Skeletal muscle tissue (tissue), 3 donors: ENCODE measurements at regions not wholly inside any gene's neighbourhood (a gene's known extent, or its start where the extent isn't known, plus 50 kb on each side); places are given as distances from the start of the nearest gene placed in this dataset.
A peak's percentile ranks its signal among the peaks of the same experiment; 100 is the strongest.

Experiments used
- H3K27ac ChIP-seq: one replicate; pipeline ENCODE4 v1.7.0; 2013; ENCODE audit warnings: mild to moderate bottlenecking, low read depth, low read length, inconsistent platforms
- H3K27me3 ChIP-seq, 3 donors: one replicate each; pipeline ENCODE4 v1.7.0; 2013; ENCODE audit warnings: low read length in 3 of 3; ENCODE audit not compliant: control insufficient read depth in 3 of 3, insufficient read depth in 3 of 3
- H3K36me3 ChIP-seq, 3 donors: one replicate each; pipeline ENCODE4 v1.7.0; 2013; ENCODE audit warnings: low read length in 3 of 3; ENCODE audit not compliant: control insufficient read depth in 3 of 3, insufficient read depth in 3 of 3
- H3K4me1 ChIP-seq, 3 donors: one replicate each; pipeline ENCODE4 v1.7.0; 2013; ENCODE audit warnings: low read length in 3 of 3, mild to moderate bottlenecking in 3 of 3; ENCODE audit not compliant: control insufficient read depth in 3 of 3, insufficient read depth in 3 of 3
- H3K4me3 ChIP-seq, 3 donors: one replicate each; pipeline ENCODE4 v1.7.0; 2013; ENCODE audit warnings: low read length in 3 of 3
- H3K9ac ChIP-seq, 3 donors: one replicate each; pipeline ENCODE4 v1.7.0; 2013; ENCODE audit warnings: low read length in 3 of 3, mild to moderate bottlenecking in 3 of 3, moderate library complexity in 2 of 3, low read depth in 1 of 3
- H3K9me3 ChIP-seq, 3 donors: one replicate each; pipeline ENCODE4 v1.7.0; 2013; ENCODE audit warnings: low read length in 3 of 3; ENCODE audit not compliant: control insufficient read depth in 3 of 3
- donor health status: Osteomylitis.

DNA sequence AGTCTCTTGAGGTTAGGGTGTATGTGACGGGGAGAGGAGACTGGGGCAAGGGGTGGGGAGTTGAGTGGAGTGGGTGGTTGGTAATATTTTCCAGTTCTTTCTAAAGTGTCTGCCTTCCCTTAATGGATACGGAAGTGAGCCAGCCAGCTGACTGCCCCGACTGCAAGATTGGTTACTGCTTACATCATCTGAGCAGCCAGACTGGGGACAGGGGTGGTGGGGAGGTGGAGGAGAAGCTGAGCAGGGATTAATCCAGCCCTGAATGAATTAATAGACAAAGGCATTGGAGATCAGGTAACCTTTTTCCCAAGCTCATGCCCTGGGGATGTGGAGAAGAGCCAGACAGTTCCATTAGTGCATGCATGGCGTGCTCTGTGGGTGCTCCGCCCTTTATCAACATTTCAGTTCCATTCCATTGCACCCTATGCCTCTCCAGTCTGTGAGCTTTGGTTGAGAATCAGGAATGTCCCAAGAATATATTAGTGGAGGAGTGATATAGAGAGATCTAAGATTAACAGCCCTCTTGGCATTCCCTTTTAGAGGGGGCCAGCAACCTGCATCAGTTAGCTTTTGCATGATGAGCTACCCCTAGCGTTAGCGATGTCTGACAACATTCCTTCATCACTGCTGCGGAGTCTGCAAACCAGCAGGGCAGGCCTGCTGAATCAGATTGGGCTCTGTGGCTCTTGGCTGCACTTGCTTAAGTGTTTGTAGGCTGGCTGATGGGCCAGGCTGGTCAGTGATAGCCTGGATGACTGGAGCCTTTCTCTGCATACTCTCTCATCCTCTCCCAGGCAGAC is 67.4 kb downstream of the TNP1 start:
- Histone ChIP-seq H3K27ac (peak overlapping the region; percentile 71), H3K36me3 (no peaks in the 10 kb centered on the region), H3K27me3 (no peaks in the 10 kb centered on the region), H3K4me3 (no peak overlapping the region), H3K9ac (no peak overlapping the region), H3K4me1 (peaks cover 12 to 27% (median 17%) of the 10 kb centered on the region in 3 donors), H3K9me3 (no peaks in the 10 kb centered on the region)

DNA sequence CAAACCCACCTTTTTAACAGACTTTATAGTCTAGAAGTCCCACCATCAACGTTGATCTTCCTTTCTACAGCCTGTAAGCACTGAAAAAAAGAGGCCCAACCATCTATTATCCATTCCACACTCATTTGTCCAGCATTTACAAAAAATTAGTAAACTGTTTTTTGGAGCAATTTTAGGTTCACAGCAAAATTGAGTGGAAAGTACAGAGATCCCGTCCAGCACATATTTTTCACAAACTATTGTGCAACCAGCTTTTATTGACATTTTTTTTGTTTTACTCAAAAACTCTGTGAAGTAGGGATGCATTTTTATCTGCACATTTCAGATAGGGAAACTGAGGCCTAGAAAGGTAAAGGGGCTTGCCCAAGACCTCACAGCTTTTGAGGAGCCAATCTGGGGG is 68.6 kb downstream of the TNP1 start:
- Histone ChIP-seq H3K4me1 (peaks cover 12 to 27% (median 17%) of the 10 kb centered on the region in 3 donors), H3K36me3 (no peaks in the 10 kb centered on the region), H3K27ac (peak overlapping the region; percentile 71), H3K27me3 (no peaks in the 10 kb centered on the region), H3K9ac (no peak overlapping the region), H3K9me3 (no peaks in the 10 kb centered on the region), H3K4me3 (no peak overlapping the region)

DNA sequence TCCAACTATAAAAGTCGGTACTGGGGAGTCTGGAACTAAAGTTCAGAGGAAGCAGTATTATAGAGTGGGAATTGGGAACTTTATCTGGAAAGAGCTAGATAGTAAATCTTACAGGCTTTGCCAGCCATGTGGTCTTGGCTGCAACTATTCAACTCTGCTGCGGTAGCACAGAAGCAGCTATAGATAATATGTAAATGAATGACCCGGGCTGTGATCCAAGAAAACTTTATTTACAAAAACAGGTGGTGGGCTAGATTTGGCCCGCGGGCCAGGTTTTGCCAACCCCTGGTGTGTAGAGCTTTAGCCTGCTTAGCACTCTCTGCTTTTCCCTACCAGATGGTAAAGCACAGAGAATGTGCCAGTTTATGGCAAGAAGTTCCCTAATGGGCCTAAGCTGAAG is 70.8 kb downstream of the TNP1 start:
- H3K27me3 ChIP-seq: no peaks in the 10 kb centered on the region
- no peaks in the 10 kb centered on the region for H3K9me3 ChIP-seq
- H3K9ac ChIP-seq: no peak overlapping the region
- H3K27ac ChIP-seq: no peak overlapping the region
- H3K4me3 ChIP-seq: no peak overlapping the region
- peaks cover 12 to 22% (median 17%) of the 10 kb centered on the region in 3 donors for H3K4me1 ChIP-seq
- H3K36me3 ChIP-seq: no peaks in the 10 kb centered on the region

DNA sequence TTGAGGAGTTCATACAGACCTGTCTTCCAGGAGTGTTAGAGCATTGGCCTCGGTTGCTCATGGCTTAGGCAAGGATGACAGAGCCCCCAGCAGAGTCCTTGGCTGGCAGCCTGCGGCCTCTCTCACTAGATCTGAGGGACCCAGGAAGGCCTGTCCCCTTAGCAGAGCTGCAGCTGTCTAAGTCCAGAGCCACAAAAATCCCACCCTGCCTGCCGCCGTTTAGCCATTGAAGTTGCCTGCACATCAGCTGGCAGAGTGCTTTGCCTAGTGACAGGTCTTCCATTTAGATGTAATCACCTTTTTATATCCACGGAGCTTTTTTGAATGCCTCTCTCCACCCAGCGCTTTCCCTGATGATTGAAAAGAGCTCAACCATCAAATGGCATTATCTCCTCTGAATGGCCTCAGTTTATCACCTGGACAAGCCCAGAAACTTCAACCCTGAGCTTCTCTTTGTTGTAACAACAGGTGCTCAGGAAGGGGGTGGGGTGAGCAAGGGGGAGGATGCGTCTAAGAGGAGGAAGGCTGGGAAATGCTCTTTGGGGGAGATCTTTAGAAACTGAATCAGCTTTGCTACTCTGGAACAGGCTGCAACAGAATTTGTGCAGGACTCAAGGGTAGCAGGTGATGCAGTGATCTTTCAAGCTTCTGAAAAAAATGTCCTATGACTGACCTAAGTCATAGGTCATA is 71.9 kb downstream of the TNP1 start:
- Histone ChIP-seq H3K27me3 (no peaks in the 10 kb centered on the region), H3K27ac (no peak overlapping the region), H3K4me1 (peaks cover 11 to 16% (median 16%) of the 10 kb centered on the region in 3 donors), H3K9ac (no peak overlapping the region), H3K36me3 (no peaks in the 10 kb centered on the region), H3K4me3 (no peak overlapping the region), H3K9me3 (no peaks in the 10 kb centered on the region)

DNA sequence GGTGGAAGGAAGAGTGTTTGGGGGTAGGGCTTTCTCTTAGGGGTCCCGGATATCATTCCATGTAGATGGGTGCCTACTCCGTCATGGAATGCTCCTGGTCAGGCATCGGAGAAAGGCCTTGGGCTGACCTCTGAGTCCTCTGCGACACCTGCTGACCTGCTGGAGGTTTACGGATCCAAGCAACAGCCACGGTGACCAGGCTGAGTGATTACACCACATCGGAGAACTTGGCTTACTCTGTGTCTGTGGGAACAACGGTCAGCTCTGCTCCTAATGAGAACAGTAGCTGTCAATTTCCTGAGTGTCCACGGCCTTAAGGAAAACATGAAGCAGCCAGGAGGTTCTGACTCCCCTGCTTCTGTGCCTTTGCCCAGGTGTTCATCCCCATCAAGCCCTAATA is 73.2 kb downstream of the TNP1 start:
- H3K27ac ChIP-seq: no peak overlapping the region
- H3K4me3 ChIP-seq: no peak overlapping the region
- H3K9me3 ChIP-seq: no peaks in the 10 kb centered on the region
- H3K27me3 ChIP-seq: no peaks in the 10 kb centered on the region
- H3K36me3 ChIP-seq: no peaks in the 10 kb centered on the region
- peaks cover 0 to 3% (median 2%) of the 10 kb centered on the region in 3 donors for H3K4me1 ChIP-seq
- H3K9ac ChIP-seq: no peak overlapping the region

DNA sequence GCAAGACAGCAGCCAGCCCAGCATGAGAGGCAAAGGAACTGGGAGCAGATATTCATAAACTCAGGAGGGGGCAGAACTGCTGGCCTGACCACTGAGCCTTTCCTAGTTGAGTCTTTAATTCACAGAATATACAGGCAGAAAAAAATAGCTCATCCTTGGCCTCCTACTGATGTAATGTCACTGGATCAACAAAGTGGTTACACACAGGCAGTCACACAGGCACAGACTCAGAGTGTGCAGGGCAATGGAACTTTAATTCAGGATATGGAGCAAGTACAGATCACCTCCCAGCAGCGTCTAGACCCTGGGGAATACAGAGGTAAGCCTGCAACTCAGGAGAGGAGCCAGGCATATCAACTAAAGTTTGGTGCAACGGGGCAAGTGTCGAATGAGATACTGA is 75.4 kb downstream of the TNP1 start:
- Histone ChIP-seq H3K4me1 (no peaks in the 10 kb centered on the region), H3K27ac (no peak overlapping the region), H3K27me3 (no peaks in the 10 kb centered on the region), H3K4me3 (no peak overlapping the region), H3K9me3 (no peaks in the 10 kb centered on the region), H3K36me3 (no peaks in the 10 kb centered on the region), H3K9ac (no peak overlapping the region)

DNA sequence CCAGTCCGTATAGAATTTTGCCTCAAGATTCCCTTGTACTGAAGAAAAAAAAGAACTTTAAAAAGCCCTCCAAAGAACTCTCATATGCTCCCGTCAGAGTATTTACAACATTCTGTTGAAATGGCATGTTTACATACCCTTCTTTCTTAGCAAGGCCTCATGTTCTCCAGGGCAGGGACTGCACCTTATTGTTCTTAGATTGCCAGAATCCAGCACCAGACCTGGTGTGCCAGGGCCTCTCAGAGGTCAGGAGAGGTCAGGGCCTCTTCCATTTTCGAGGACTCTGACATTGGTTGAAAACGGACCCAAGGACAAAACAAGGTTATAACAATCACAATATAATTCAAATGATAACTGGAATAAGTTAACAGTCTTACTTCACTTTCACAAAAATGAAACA is 78.2 kb downstream of the TNP1 start:
- no peaks in the 10 kb centered on the region for H3K36me3 ChIP-seq
- no peak overlapping the region for H3K9ac ChIP-seq
- H3K9me3 ChIP-seq: no peaks in the 10 kb centered on the region
- H3K27me3 ChIP-seq: no peaks in the 10 kb centered on the region
- no peak overlapping the region for H3K27ac ChIP-seq
- no peak overlapping the region for H3K4me3 ChIP-seq
- H3K4me1 ChIP-seq: peaks cover 0 to under 1% (median 0%) of the 10 kb centered on the region in 3 donors

DNA sequence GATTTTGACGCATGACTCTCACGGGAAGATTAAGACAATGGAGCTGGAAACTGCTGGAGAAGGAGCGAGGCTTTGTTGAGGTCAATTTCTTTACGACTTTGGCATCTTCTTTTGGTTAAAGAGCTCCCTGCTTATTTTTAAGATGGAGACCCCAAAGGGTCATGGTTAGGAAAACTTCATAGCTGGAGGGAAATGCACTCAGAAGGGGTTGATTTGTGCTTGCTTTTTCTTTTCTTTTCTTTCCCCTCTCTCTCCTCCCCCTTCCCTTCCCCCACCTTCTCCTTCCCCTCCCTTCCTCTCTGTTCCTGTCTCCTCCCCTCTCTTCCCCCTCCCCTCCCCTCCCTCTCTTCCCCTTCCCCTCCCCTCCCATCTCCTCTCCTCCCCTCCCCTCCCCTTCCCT is 79.0 kb downstream of the TNP1 start:
- no peak overlapping the region for H3K9ac ChIP-seq
- H3K9me3 ChIP-seq: no peaks in the 10 kb centered on the region
- H3K4me3 ChIP-seq: no peak overlapping the region
- peaks cover 5 to 9% (median 5%) of the 10 kb centered on the region in 3 donors for H3K4me1 ChIP-seq
- no peak overlapping the region for H3K27ac ChIP-seq
- no peaks in the 10 kb centered on the region for H3K27me3 ChIP-seq
- H3K36me3 ChIP-seq: no peaks in the 10 kb centered on the region

DNA sequence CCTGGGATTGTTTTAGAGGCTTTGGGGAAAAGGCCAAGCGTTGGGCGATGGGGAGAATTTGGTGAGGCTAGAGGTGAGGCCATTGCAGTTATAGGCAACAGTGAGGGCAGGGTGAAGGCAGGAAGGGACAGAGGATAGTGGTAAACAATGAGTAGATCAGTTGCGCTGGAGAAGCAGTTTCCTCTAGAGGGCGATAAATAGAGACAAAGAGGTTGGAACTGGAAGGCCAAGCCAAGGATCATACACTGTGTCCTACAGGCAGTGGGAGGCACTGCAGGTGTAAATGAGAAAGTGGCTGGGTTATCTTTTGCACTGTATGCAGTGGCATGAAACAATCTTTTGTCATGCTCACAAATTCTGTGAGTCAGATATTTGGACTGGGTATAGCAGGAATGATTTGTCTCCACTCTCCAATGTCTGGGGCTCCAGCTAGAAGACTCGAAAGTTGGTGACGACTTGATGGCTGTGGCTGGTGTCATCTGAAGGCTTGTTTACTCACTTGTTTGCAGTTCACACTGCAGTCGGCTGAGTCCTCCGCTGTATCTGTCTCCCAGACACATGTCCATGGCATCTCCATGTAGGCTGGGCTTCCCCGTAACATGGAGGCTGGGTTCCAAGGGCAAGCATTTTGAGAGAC is 82.1 kb downstream of the TNP1 start:
- no peaks in the 10 kb centered on the region for H3K27me3 ChIP-seq
- no peak overlapping the region for H3K9ac ChIP-seq
- no peaks in the 10 kb centered on the region for H3K9me3 ChIP-seq
- H3K36me3 ChIP-seq: no peaks in the 10 kb centered on the region
- H3K4me3 ChIP-seq: no peak overlapping the region
- peaks cover 32 to 39% (median 36%) of the 10 kb centered on the region in 3 donors for H3K4me1 ChIP-seq
- H3K27ac ChIP-seq: no peak overlapping the region
